B cell (primary cell): ENCODE measurements at regions not wholly inside any gene's neighbourhood (a gene's known extent, or its start where the extent isn't known, plus 50 kb on each side); places are given as distances from the start of the nearest gene placed in this dataset.

Experiments
- CTCF ChIP-seq: fragments of 200-600 bp; IDR thresholded peaks from one replicate; pipeline ENCODE4 v1.8.0; 2022; ENCODE audit warnings: antibody characterized with exemption, mild to moderate bottlenecking
- EZH2 ChIP-seq: IDR thresholded peaks from 2 replicates; pipeline ENCODE4 v1.6.1; 2012; ENCODE audit warnings: borderline replicate concordance, low read depth, mild to moderate bottlenecking, moderate library complexity, low read length; ENCODE audit not compliant: insufficient read depth, poor library complexity, severe bottlenecking

- TF ChIP-seq EZH2 (no peak), CTCF (no peak)
These were observed 72.4 kb downstream of the RTL6 start for GRCh38 chr22:44425694-44426045.
